CD4-positive, alpha-beta T cell treated with Interleukin-4 for 1 hour (primary cell): ENCODE measurements at regions not wholly inside any gene's neighbourhood (a gene's known extent, or its start where the extent isn't known, plus 50 kb on each side); places are given as distances from the start of the nearest gene placed in this dataset.
"Not testable (repeated sequence)": the region's sequence is repeated elsewhere in the genome, so short reads cannot be mapped to it uniquely, and the experiment has no call there.

Experiments used
- DNase-seq, 2 donors: peaks; one replicate each; pipeline ENCODE4 v3.0.0-alpha.2; 2020 to 2022

GRCh38 chr3:174547801-174548435 is 311.2 kb upstream of the NAALADL2 start:
- no peak for DNase-seq

- DNase-seq: no peak
Measured at GRCh38 chr3:174548841-174549623, 310.1 kb upstream of the NAALADL2 start.

- DNase-seq: no peak
Measured at GRCh38 chr3:174581558-174581957, 277.6 kb upstream of the NAALADL2 start.

GRCh38 chr3:174583396-174583795 is 275.7 kb upstream of the NAALADL2 start:
- no peak for DNase-seq

- not testable (repeated sequence) for DNase-seq
Measured at GRCh38 chr3:174587137-174587536, 272.0 kb upstream of the NAALADL2 start.

- no peak for DNase-seq
Measured at GRCh38 chr3:174596447-174596982, 262.6 kb upstream of the NAALADL2 start.

- no peak for DNase-seq
Measured at GRCh38 chr3:174598885-174599439, 260.2 kb upstream of the NAALADL2 start.

- DNase-seq: no peak
Measured at GRCh38 chr3:174613173-174613572, 246.0 kb upstream of the NAALADL2 start.

- no peak for DNase-seq
Measured at GRCh38 chr3:174614036-174614435, 245.1 kb upstream of the NAALADL2 start.

- no peak for DNase-seq
Measured at GRCh38 chr3:174618368-174619080, 240.6 kb upstream of the NAALADL2 start.

- no peak for DNase-seq
Measured at GRCh38 chr3:174619239-174619638, 239.9 kb upstream of the NAALADL2 start.

- DNase-seq: no peak
Measured at GRCh38 chr3:174620138-174620537, 239.0 kb upstream of the NAALADL2 start.

- no peak for DNase-seq
Measured at GRCh38 chr3:174620855-174621472, 238.2 kb upstream of the NAALADL2 start.

GRCh38 chr3:174633342-174633741 is 225.8 kb upstream of the NAALADL2 start:
- no peak for DNase-seq

- no peak for DNase-seq
Measured at GRCh38 chr3:174636451-174636850, 222.7 kb upstream of the NAALADL2 start.

GRCh38 chr3:174639406-174639805 is 219.7 kb upstream of the NAALADL2 start:
- no peak for DNase-seq

GRCh38 chr3:174639970-174640369 is 219.2 kb upstream of the NAALADL2 start:
- DNase-seq: no peak

GRCh38 chr3:174640932-174641331 is 218.2 kb upstream of the NAALADL2 start:
- DNase-seq: no peak

- DNase-seq: no peak
Measured at GRCh38 chr3:174644287-174644686, 214.8 kb upstream of the NAALADL2 start.

GRCh38 chr3:174651951-174652350 is 207.2 kb upstream of the NAALADL2 start:
- no peak for DNase-seq

GRCh38 chr3:174659511-174659910 is 199.6 kb upstream of the NAALADL2 start:
- no peak for DNase-seq

GRCh38 chr3:174662653-174663052 is 196.5 kb upstream of the NAALADL2 start:
- DNase-seq: no peak

GRCh38 chr3:174667386-174667785 is 191.7 kb upstream of the NAALADL2 start:
- no peak for DNase-seq
